ENCODE measurements at regions not wholly inside any gene's neighbourhood (a gene's known extent, or its start where the extent isn't known, plus 50 kb on each side); places are given as distances from the start of the nearest gene placed in this dataset.

GRCh38 chr14:48628870-48629269, 953.5 kb upstream of the MDGA2 start:
- H3K9ac ChIP-seq (ENCODE audit: low read length) = no peak overlapping the region
- no peak overlapping the region for H3K4me2 ChIP-seq (ENCODE audit: low read length)
- H3K27ac ChIP-seq (ENCODE audit: low read depth, low read length, poor library complexity, severe bottlenecking) = no peak overlapping the region

GRCh38 chr14:48622980-48623379, 947.6 kb upstream of the MDGA2 start:
- H3K9ac ChIP-seq (ENCODE audit: low read length) = no peak overlapping the region
- H3K27ac ChIP-seq (ENCODE audit: low read depth, low read length, poor library complexity, severe bottlenecking) = no peak overlapping the region
- H3K79me2 ChIP-seq (ENCODE audit: insufficient read depth, low read length) = no peaks in the 10 kb centered on the region
- no peak overlapping the region for H2AFZ ChIP-seq (ENCODE audit: low read length)
- no peaks in the 10 kb centered on the region for H3K4me1 ChIP-seq (ENCODE audit: insufficient read depth, low read length, severe bottlenecking)
- no peak overlapping the region for H3K4me3 ChIP-seq (ENCODE audit: low read depth, low read length, poor library complexity, severe bottlenecking)
- no peaks in the 10 kb centered on the region for H3K9me3 ChIP-seq (ENCODE audit: low read length)
- no peaks in the 10 kb centered on the region for H3K36me3 ChIP-seq (ENCODE audit: insufficient read depth, low read length)
- H3K4me2 ChIP-seq (ENCODE audit: low read length) = no peak overlapping the region
- H3K27me3 ChIP-seq (ENCODE audit: insufficient read depth, low read length) = no peaks in the 10 kb centered on the region
- H4K20me1 ChIP-seq (ENCODE audit: insufficient read depth, low read length) = no peaks in the 10 kb centered on the region; the same call in 1 of the 2 replicates
- no peaks in the 10 kb centered on the region for H3F3A ChIP-seq (ENCODE audit: insufficient read depth, low read length)
- no peak for TF ChIP-seq EZH2 (IDR thresholded peaks at IDR 0.05; ENCODE audit: borderline replicate concordance, low read length)
- no peaks in the 10 kb centered on the region for H3K9me2 ChIP-seq (ENCODE audit: low read depth, low read length)

More at GRCh38 chr14:48628870-48629269, 953.5 kb upstream of the MDGA2 start:
- Histone ChIP-seq H3K79me2 (ENCODE audit: insufficient read depth, low read length) (no peaks in the 10 kb centered on the region), H3K9me2 (ENCODE audit: low read depth, low read length) (no peaks in the 10 kb centered on the region), H3K4me1 (ENCODE audit: insufficient read depth, low read length, severe bottlenecking) (no peaks in the 10 kb centered on the region), H3F3A (ENCODE audit: insufficient read depth, low read length) (no peaks in the 10 kb centered on the region), H3K27me3 (ENCODE audit: insufficient read depth, low read length) (no peaks in the 10 kb centered on the region), H2AFZ (ENCODE audit: low read length) (no peak overlapping the region), H4K20me1 (ENCODE audit: insufficient read depth, low read length) (no peaks in the 10 kb centered on the region), H3K9me3 (ENCODE audit: low read length) (no peaks in the 10 kb centered on the region), H3K4me3 (ENCODE audit: low read depth, low read length, poor library complexity, severe bottlenecking) (no peak overlapping the region), H3K36me3 (ENCODE audit: insufficient read depth, low read length) (no peaks in the 10 kb centered on the region)
- TF ChIP-seq CTCF (IDR thresholded peaks at IDR 0.05; ENCODE audit: low read length) = no peak
- no peak for TF ChIP-seq EZH2 (IDR thresholded peaks at IDR 0.05; ENCODE audit: borderline replicate concordance, low read length)

GRCh38 chr14:48618057-48618456, 942.7 kb upstream of the MDGA2 start:
- no peaks in the 10 kb centered on the region for H3K9me2 ChIP-seq (ENCODE audit: low read depth, low read length)
- no peak overlapping the region for H3K9ac ChIP-seq (ENCODE audit: low read length)
- H3K4me1 ChIP-seq (ENCODE audit: insufficient read depth, low read length, severe bottlenecking) = no peaks in the 10 kb centered on the region
- no peaks in the 10 kb centered on the region for H3K27me3 ChIP-seq (ENCODE audit: insufficient read depth, low read length)
- H3K9me3 ChIP-seq (ENCODE audit: low read length) = no peaks in the 10 kb centered on the region
- H2AFZ ChIP-seq (ENCODE audit: low read length) = no peak overlapping the region
- no peak overlapping the region for H3K27ac ChIP-seq (ENCODE audit: low read depth, low read length, poor library complexity, severe bottlenecking)
- H3F3A ChIP-seq (ENCODE audit: insufficient read depth, low read length) = no peaks in the 10 kb centered on the region
- no peaks in the 10 kb centered on the region for H3K79me2 ChIP-seq (ENCODE audit: insufficient read depth, low read length)
- H3K36me3 ChIP-seq (ENCODE audit: insufficient read depth, low read length) = no peaks in the 10 kb centered on the region
- H3K4me2 ChIP-seq (ENCODE audit: low read length) = no peak overlapping the region
- H4K20me1 ChIP-seq (ENCODE audit: insufficient read depth, low read length) = no peaks in the 10 kb centered on the region; the same call in 1 of the 2 replicates
- no peak overlapping the region for H3K4me3 ChIP-seq (ENCODE audit: low read depth, low read length, poor library complexity, severe bottlenecking)
- no peak for TF ChIP-seq EZH2 (IDR thresholded peaks at IDR 0.05; ENCODE audit: borderline replicate concordance, low read length)
- TF ChIP-seq CTCF (IDR thresholded peaks at IDR 0.05; ENCODE audit: low read length) = no peak

GRCh38 chr14:48616931-48617330, 941.5 kb upstream of the MDGA2 start:
- no peaks in the 10 kb centered on the region for H3K36me3 ChIP-seq (ENCODE audit: insufficient read depth, low read length)
- no peak for TF ChIP-seq CTCF (IDR thresholded peaks at IDR 0.05; ENCODE audit: low read length)
- no peak for TF ChIP-seq EZH2 (IDR thresholded peaks at IDR 0.05; ENCODE audit: borderline replicate concordance, low read length)
- H3K27ac ChIP-seq (ENCODE audit: low read depth, low read length, poor library complexity, severe bottlenecking) = no peak overlapping the region
- no peak overlapping the region for H3K9ac ChIP-seq (ENCODE audit: low read length)
- H4K20me1 ChIP-seq (ENCODE audit: insufficient read depth, low read length) = no peaks in the 10 kb centered on the region; the same call in 1 of the 2 replicates
- no peaks in the 10 kb centered on the region for H3K9me2 ChIP-seq (ENCODE audit: low read depth, low read length)
- no peak overlapping the region for H3K4me3 ChIP-seq (ENCODE audit: low read depth, low read length, poor library complexity, severe bottlenecking)
- H3K27me3 ChIP-seq (ENCODE audit: insufficient read depth, low read length) = no peaks in the 10 kb centered on the region
- no peaks in the 10 kb centered on the region for H3F3A ChIP-seq (ENCODE audit: insufficient read depth, low read length)
- no peaks in the 10 kb centered on the region for H3K4me1 ChIP-seq (ENCODE audit: insufficient read depth, low read length, severe bottlenecking)
- H3K4me2 ChIP-seq (ENCODE audit: low read length) = no peak overlapping the region
- H2AFZ ChIP-seq (ENCODE audit: low read length) = no peak overlapping the region
- H3K79me2 ChIP-seq (ENCODE audit: insufficient read depth, low read length) = no peaks in the 10 kb centered on the region
- H3K9me3 ChIP-seq (ENCODE audit: low read length) = no peaks in the 10 kb centered on the region
